IMR-90 (cell line): ENCODE measurements at regions not wholly inside any gene's neighbourhood (a gene's known extent, or its start where the extent isn't known, plus 50 kb on each side); places are given as distances from the start of the nearest gene placed in this dataset.

ENCODE experiments used
- ATAC-seq: fragments of 200-7000 bp; cut with Tn5 transposase; 2 replicates; pipeline ENCODE4 v1.9.1; 2020; ENCODE audit warnings: low read depth, mild to moderate bottlenecking, moderate library complexity
- BruUV-seq: library from RNA; stranded (reverse); fragments of 400-500 nt; replicated peaks from 2 replicates; lab custom pipeline; 2021; lab: Mats Ljungman, UMichigan
- CTCF ChIA-PET: fragments of 300-600 bp; formaldehyde crosslinking; extraction: SDS; loops from one replicate; lab custom pipeline; 2021; ENCODE audit warnings: antibody characterized with exemption; lab: Yijun Ruan, JAX
- POLR2A ChIA-PET: fragments of 300-600 bp; sonication (Branson Sonifier 250); formaldehyde crosslinking; loops from one replicate; lab custom pipeline; 2022; ENCODE audit warnings: antibody characterized with exemption; ENCODE audit not compliant: unreplicated experiment; lab: Charles Lee
- DNase-seq: peaks from one replicate; pipeline ENCODE4 v3.0.0; 2013
- H2AFZ ChIP-seq: replicated peaks from 2 replicates; pipeline ENCODE3; 2013; ENCODE audit warnings: low read length, mild to moderate bottlenecking; ENCODE audit not compliant: poor library complexity
- H2AK5ac ChIP-seq: 2 replicates; pipeline ENCODE4 v1.6.1; 2013; ENCODE audit warnings: low read depth, low read length, inconsistent platforms
- H2AK9ac ChIP-seq: replicated peaks from 2 replicates; pipeline ENCODE3; 2013; ENCODE audit warnings: mild to moderate bottlenecking, low read depth, low read length, moderate library complexity; ENCODE audit not compliant: poor library complexity
- H2BK120ac ChIP-seq: 2 replicates; pipeline ENCODE4 v1.6.1; 2013; ENCODE audit warnings: low read depth, low read length, inconsistent platforms
- H2BK15ac ChIP-seq: 3 replicates; pipeline ENCODE4 v1.6.1; 2013; ENCODE audit warnings: low read depth, low read length, inconsistent platforms
- H2BK20ac ChIP-seq: 2 replicates; pipeline ENCODE4 v1.6.1; 2013; ENCODE audit warnings: low read depth, mild to moderate bottlenecking, inconsistent platforms, low read length, moderate library complexity
- H2BK5ac ChIP-seq: 2 replicates; pipeline ENCODE4 v1.6.1; 2013; ENCODE audit warnings: mild to moderate bottlenecking, low read depth, low read length, inconsistent platforms; ENCODE audit not compliant: poor library complexity, severe bottlenecking
- H3K14ac ChIP-seq: replicated peaks from 2 replicates; pipeline ENCODE4 v1.6.1; 2013; ENCODE audit warnings: low read depth, low read length, inconsistent platforms
- H3K18ac ChIP-seq: 2 replicates; pipeline ENCODE4 v1.6.1; 2013; ENCODE audit warnings: low read depth, low read length, control low read depth
- H3K23ac ChIP-seq: 2 replicates; pipeline ENCODE4 v1.6.1; 2013; ENCODE audit warnings: low read depth, low read length, inconsistent platforms
- H3K27ac ChIP-seq: 2 replicates; pipeline ENCODE4 v1.5.1; 2013; ENCODE audit warnings: mild to moderate bottlenecking, control low read depth, low read length; ENCODE audit not compliant: insufficient read depth
- H3K27me3 ChIP-seq: 2 replicates; pipeline ENCODE4 v1.6.1; 2013; ENCODE audit warnings: low read length; ENCODE audit not compliant: control insufficient read depth, insufficient read depth
- H3K36me3 ChIP-seq: 2 replicates; pipeline ENCODE4 v1.6.1; 2013; ENCODE audit warnings: low read length, mixed read lengths; ENCODE audit not compliant: control insufficient read depth, insufficient read depth
- H3K4ac ChIP-seq: 2 replicates; pipeline ENCODE4 v1.6.1; 2013; ENCODE audit warnings: low read depth, low read length, inconsistent platforms
- H3K4me1 ChIP-seq: 2 replicates; pipeline ENCODE4 v1.6.1; 2013; ENCODE audit warnings: low read length, mixed read lengths; ENCODE audit not compliant: control insufficient read depth, insufficient read depth
- H3K4me2 ChIP-seq: 2 replicates; pipeline ENCODE4 v1.6.1; 2013; ENCODE audit warnings: low read depth, mild to moderate bottlenecking, control low read depth, low read length, moderate library complexity
- H3K4me3 ChIP-seq: 2 replicates; pipeline ENCODE4 v1.5.1; 2013; ENCODE audit warnings: low read depth, mild to moderate bottlenecking, control low read depth, low read length, moderate library complexity; ENCODE audit not compliant: insufficient read depth
- H3K56ac ChIP-seq: 2 replicates; pipeline ENCODE4 v1.6.1; 2013; ENCODE audit warnings: low read length, inconsistent platforms; ENCODE audit not compliant: insufficient read depth; ENCODE audit errors: extremely low read depth
- H3K79me1 ChIP-seq, 2 experiments: 2 replicates each; pipeline ENCODE4 v1.6.1; 2013; ENCODE audit warnings: low read length in 2 of 2, inconsistent platforms in 1 of 2, low read depth in 1 of 2
- H3K9ac ChIP-seq: 2 replicates; pipeline ENCODE4 v1.6.1; 2013; ENCODE audit warnings: low read depth, low read length, control low read depth
- H3K9me1 ChIP-seq: 2 replicates; pipeline ENCODE4 v1.6.1; 2013; ENCODE audit warnings: low read length, inconsistent platforms; ENCODE audit not compliant: insufficient read depth
- H3K9me3 ChIP-seq: 2 replicates; pipeline ENCODE4 v1.6.1; 2013; ENCODE audit warnings: low read length; ENCODE audit not compliant: control insufficient read depth, insufficient read depth
- H4K20me1 ChIP-seq: 2 replicates; pipeline ENCODE4 v1.6.1; 2013; ENCODE audit warnings: low read length, inconsistent platforms; ENCODE audit not compliant: insufficient read depth
- H4K5ac ChIP-seq: 2 replicates; pipeline ENCODE4 v1.6.1; 2013; ENCODE audit warnings: mild to moderate bottlenecking, low read depth, low read length, control low read depth
- H4K8ac ChIP-seq, 2 experiments: 2 replicates each; pipeline ENCODE4 v1.6.1; 2013; ENCODE audit warnings: low read depth in 2 of 2, low read length in 2 of 2, control low read depth in 1 of 2, inconsistent platforms in 1 of 2
- H4K91ac ChIP-seq: 2 replicates; pipeline ENCODE4 v1.6.1; 2013; ENCODE audit warnings: low read depth, low read length, inconsistent platforms; ENCODE audit not compliant: insufficient read depth
- CEBPB ChIP-seq: IDR thresholded peaks from 2 replicates; pipeline ENCODE4 v1.6.1; 2012; ENCODE audit warnings: low read depth, low read length, improper control_type of control experiment
- CHD1 ChIP-seq: IDR thresholded peaks from 2 replicates; pipeline ENCODE4 v1.6.1; 2012; ENCODE audit warnings: low read depth, low read length, improper control_type of control experiment
- MAZ ChIP-seq: IDR thresholded peaks from 2 replicates; pipeline ENCODE4 v1.6.1; 2012; ENCODE audit warnings: low read depth, mild to moderate bottlenecking, low read length, improper control_type of control experiment, moderate library complexity, borderline replicate concordance
- NFE2L2 ChIP-seq: fragments of 150-350 bp; IDR thresholded peaks from 2 replicates; pipeline ENCODE4 v1.6.1; 2016; ENCODE audit warnings: low read depth, mild to moderate bottlenecking, low read length
- POLR2A ChIP-seq: IDR thresholded peaks from 2 replicates; pipeline ENCODE4 v1.6.1; 2012; ENCODE audit warnings: mild to moderate bottlenecking, low read depth, low read length
- RFX5 ChIP-seq: IDR thresholded peaks from 2 replicates; pipeline ENCODE4 v1.8.0; 2012; ENCODE audit warnings: low read depth, mild to moderate bottlenecking, low read length, moderate library complexity
- WGBS, 2 experiments: methylation state at CpG; one replicate each; pipeline versions ENCODE4 v1.1.5 to v1.1.7; 2013; ENCODE audit warnings: missing lambda C conversion rate in 2 of 2; ENCODE audit not compliant: insufficient read length in 1 of 2; ENCODE audit errors: extremely low coverage in 2 of 2; 5-methylcytosine and 5-hydroxymethylcytosine counted together
- dilution Hi-C: fragments of 300-500 bp; cut with HindIII; formaldehyde crosslinking; loops from one replicate; pipeline ENCODE4 v1.14.3; 2018; ENCODE audit warnings: low sequenced_read_pairs; ENCODE audit not compliant: unreplicated experiment
- in situ Hi-C: fragments of 300-500 bp; cut with MboI; formaldehyde crosslinking; loops from 3 replicates; pipeline ENCODE4 v1.14.3; 2019; ENCODE audit warnings: low sequenced_read_pairs, inconsistent platforms, mixed read lengths
- intact Hi-C: fragments of 100-400 bp; cut with micrococcal nuclease; formaldehyde crosslinking; loops from 2 replicates; pipeline ENCODE4 v1.10.0; 2022

DNA sequence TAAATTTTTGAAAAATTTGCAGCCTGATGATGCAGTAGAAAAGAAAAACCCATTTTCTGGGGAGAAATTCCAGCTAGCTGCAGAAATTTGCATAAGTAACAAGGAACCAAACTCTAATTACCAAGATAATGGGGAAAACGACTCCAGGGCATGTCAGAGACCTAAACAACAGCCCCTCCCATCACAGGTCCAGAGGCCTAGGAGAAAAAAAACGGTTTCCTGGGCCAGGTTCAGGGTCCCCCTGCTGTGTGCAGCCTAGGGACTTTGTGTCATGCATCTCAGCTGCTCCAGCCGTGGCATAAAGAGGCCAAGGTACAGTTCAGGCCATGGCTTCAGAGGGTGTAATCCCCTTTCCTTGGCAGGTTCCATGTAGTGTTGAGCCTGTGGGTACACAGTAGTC, 733.7 kb upstream of the CT83 start:
- no peak overlapping the region for H2AFZ ChIP-seq
- TF ChIP-seq RFX5 (no peak), POLR2A (no peak), CHD1 (no peak), NFE2L2 (no peak), CEBPB (no peak), MAZ (no peak)
- WGBS, 2 experiments, result no CpG with 5 or more reads among the region's 3 CpGs
- H3K9me3 ChIP-seq, result no peaks in the 10 kb centered on the region
- no peak overlapping the region for H2AK9ac ChIP-seq
- POLR2A ChIA-PET, result no interaction called here
- no peak overlapping the region for H3K9ac ChIP-seq
- in situ Hi-C loops, result no loop called here
- H4K8ac ChIP-seq, result no peak overlapping the region
- no peak overlapping the region for H3K56ac ChIP-seq
- no peaks in the 10 kb centered on the region for H3K79me1 ChIP-seq
- H2BK5ac ChIP-seq, result no peak overlapping the region
- no peak overlapping the region for H2AK5ac ChIP-seq
- H4K5ac ChIP-seq, result no peak overlapping the region
- CTCF ChIA-PET, result no interaction called here
- no peaks in the 10 kb centered on the region for H4K20me1 ChIP-seq
- no peak overlapping the region for H2BK15ac ChIP-seq
- no peaks in the 10 kb centered on the region for H3K36me3 ChIP-seq
- no peak overlapping the region for H3K4ac ChIP-seq
- BruUV-seq, result no TSS peak
- H3K27ac ChIP-seq, result no peak overlapping the region
- H3K4me2 ChIP-seq, result no peak overlapping the region
- no peak overlapping the region for H2BK120ac ChIP-seq
- no peak overlapping the region for H3K4me3 ChIP-seq
- H3K14ac ChIP-seq, result no peak overlapping the region
- ATAC-seq (no peak), DNase-seq (no peak)
- no peak overlapping the region for H3K18ac ChIP-seq
- dilution Hi-C loops, result no loop called here
- intact Hi-C loops, result no loop called here
- H3K9me1 ChIP-seq, result no peaks in the 10 kb centered on the region
- no peaks in the 10 kb centered on the region for H3K27me3 ChIP-seq
- no peak overlapping the region for H3K23ac ChIP-seq
- no peak overlapping the region for H4K91ac ChIP-seq
- no peak overlapping the region for H2BK20ac ChIP-seq
- no peaks in the 10 kb centered on the region for H3K4me1 ChIP-seq
